LNCAP (cell line): ENCODE measurements at regions not wholly inside any gene's neighbourhood (a gene's known extent, or its start where the extent isn't known, plus 50 kb on each side); places are given as distances from the start of the nearest gene placed in this dataset.
A peak's percentile ranks its signal among the peaks of the same experiment; 100 is the strongest.

Experiments used
- CTCF ChIP-seq: fragments of 450-650 bp; IDR thresholded peaks from 2 replicates; pipeline ENCODE4 v1.5.1; 2017; ENCODE audit warnings: mild to moderate bottlenecking

- TF ChIP-seq CTCF = no peak
Measured at GRCh38 chr3:66567077-66567476, 66.3 kb upstream of the LRIG1 start.

- no peak for TF ChIP-seq CTCF
Measured at GRCh38 chr3:66572090-66572675, 71.4 kb upstream of the LRIG1 start.

- TF ChIP-seq CTCF = peak; percentile 40
Measured at GRCh38 chr3:66572938-66573710, 72.3 kb upstream of the LRIG1 start.

GRCh38 chr3:66574091-66574490, 73.3 kb upstream of the LRIG1 start:
- no peak for TF ChIP-seq CTCF

- TF ChIP-seq CTCF = no peak
Measured at GRCh38 chr3:66577426-66578203, 76.8 kb upstream of the LRIG1 start.

- no peak for TF ChIP-seq CTCF
Measured at GRCh38 chr3:66581256-66581655, 80.4 kb upstream of the LRIG1 start.

- TF ChIP-seq CTCF = no peak
Measured at GRCh38 chr3:66582721-66583423, 82.0 kb upstream of the LRIG1 start.
